ENCODE measurements at regions not wholly inside any gene's neighbourhood (a gene's known extent, or its start where the extent isn't known, plus 50 kb on each side); places are given as distances from the start of the nearest gene placed in this dataset.
"Not testable (repeated sequence)": the region's sequence is repeated elsewhere in the genome, so short reads cannot be mapped to it uniquely, and the experiment has no call there.

GRCh38 chr10:43998021-43998809 lies 349.5 kb upstream of the ZNF32 start:
- Histone ChIP-seq H3K9me3 (ENCODE audit: control insufficient read depth in 2 of 2, low read length in 2 of 2) (no peaks in the 10 kb centered on the region), H3K27me3 (ENCODE audit: control insufficient read depth in 2 of 2, insufficient read depth in 2 of 2, low read length in 2 of 2) (no peaks in the 10 kb centered on the region), H3K4me3 (ENCODE audit: low read length in 2 of 2) (no peak overlapping the region), H3K9ac (ENCODE audit: low read depth in 1 of 2, low read length in 2 of 2) (no peak overlapping the region), H3K4me1 (ENCODE audit: control insufficient read depth in 2 of 2, insufficient read depth in 2 of 2, low read length in 2 of 2) (no peaks in the 10 kb centered on the region), H3K27ac (ENCODE audit: low read depth in 2 of 2, low read length in 2 of 2) (no peak overlapping the region), H3K36me3 (ENCODE audit: control insufficient read depth in 2 of 2, insufficient read depth in 2 of 2, low read length in 2 of 2) (no peaks in the 10 kb centered on the region)

DNA sequence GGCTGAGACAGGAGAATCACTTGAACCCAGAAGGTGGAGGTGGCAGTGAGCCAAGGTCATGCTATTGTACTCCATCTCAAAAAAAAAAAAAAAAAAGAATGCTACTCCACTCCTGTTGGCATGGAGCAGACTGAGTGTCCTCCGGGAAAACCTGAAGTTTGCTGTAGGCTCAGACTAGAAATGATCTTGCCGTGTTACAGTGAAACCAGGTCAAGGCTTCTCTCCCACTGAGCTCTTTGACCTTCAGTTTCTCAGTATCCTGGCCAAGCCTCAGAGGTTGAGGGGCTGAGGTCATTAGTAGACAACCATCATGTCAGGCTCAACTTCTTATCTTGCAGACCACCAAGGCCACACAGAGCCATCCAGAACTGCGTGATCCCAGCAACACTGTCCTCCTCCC lies 348.6 kb upstream of the ZNF32 start:
- no peaks in the 10 kb centered on the region for H3K4me1 ChIP-seq (ENCODE audit: control insufficient read depth in 2 of 2, insufficient read depth in 2 of 2, low read length in 2 of 2)
- H3K27me3 ChIP-seq (ENCODE audit: control insufficient read depth in 2 of 2, insufficient read depth in 2 of 2, low read length in 2 of 2) = no peaks in the 10 kb centered on the region
- no peaks in the 10 kb centered on the region for H3K9me3 ChIP-seq (ENCODE audit: control insufficient read depth in 2 of 2, low read length in 2 of 2)
- no peak overlapping the region for H3K4me3 ChIP-seq (ENCODE audit: low read length in 2 of 2)
- no peaks in the 10 kb centered on the region for H3K36me3 ChIP-seq (ENCODE audit: control insufficient read depth in 2 of 2, insufficient read depth in 2 of 2, low read length in 2 of 2)
- H3K27ac ChIP-seq (ENCODE audit: low read depth in 2 of 2, low read length in 2 of 2) = no peak overlapping the region
- H3K9ac ChIP-seq (ENCODE audit: low read depth in 1 of 2, low read length in 2 of 2) = no peak overlapping the region

GRCh38 chr10:43994539-43994938 lies 345.9 kb upstream of the ZNF32 start:
- H3K4me3 ChIP-seq (ENCODE audit: low read length in 2 of 2) = no peak overlapping the region
- no peaks in the 10 kb centered on the region for H3K9me3 ChIP-seq (ENCODE audit: control insufficient read depth in 2 of 2, low read length in 2 of 2)
- H3K9ac ChIP-seq (ENCODE audit: low read depth in 1 of 2, low read length in 2 of 2) = no peak overlapping the region
- H3K36me3 ChIP-seq (ENCODE audit: control insufficient read depth in 2 of 2, insufficient read depth in 2 of 2, low read length in 2 of 2) = no peaks in the 10 kb centered on the region
- H3K27me3 ChIP-seq (ENCODE audit: control insufficient read depth in 2 of 2, insufficient read depth in 2 of 2, low read length in 2 of 2) = no peaks in the 10 kb centered on the region
- H3K4me1 ChIP-seq (ENCODE audit: control insufficient read depth in 2 of 2, insufficient read depth in 2 of 2, low read length in 2 of 2) = no peaks in the 10 kb centered on the region
- no peak overlapping the region for H3K27ac ChIP-seq (ENCODE audit: low read depth in 2 of 2, low read length in 2 of 2)

DNA sequence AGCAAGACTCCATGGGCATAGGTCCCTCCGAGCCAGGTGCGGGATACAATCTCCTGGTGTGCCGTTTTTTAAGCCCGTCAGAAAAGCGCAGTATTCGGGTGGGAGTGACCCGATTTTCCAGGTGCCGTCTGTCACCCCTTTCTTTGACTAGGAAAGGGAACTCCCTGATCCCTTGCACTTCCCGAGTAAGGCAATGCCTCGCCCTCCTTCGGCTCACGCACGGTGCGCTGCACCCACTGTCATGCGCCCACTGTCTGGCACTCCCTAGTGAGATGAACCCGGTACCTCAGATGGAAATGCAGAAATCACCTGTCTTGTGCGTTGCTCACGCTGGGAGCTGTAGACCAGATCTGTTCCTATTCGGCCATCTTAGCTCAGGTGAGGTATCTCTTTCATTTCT lies 344.1 kb upstream of the ZNF32 start:
- H3K27ac ChIP-seq (ENCODE audit: low read depth in 2 of 2, low read length in 2 of 2); H3K9ac ChIP-seq (ENCODE audit: low read depth in 1 of 2, low read length in 2 of 2): not testable (repeated sequence)

DNA sequence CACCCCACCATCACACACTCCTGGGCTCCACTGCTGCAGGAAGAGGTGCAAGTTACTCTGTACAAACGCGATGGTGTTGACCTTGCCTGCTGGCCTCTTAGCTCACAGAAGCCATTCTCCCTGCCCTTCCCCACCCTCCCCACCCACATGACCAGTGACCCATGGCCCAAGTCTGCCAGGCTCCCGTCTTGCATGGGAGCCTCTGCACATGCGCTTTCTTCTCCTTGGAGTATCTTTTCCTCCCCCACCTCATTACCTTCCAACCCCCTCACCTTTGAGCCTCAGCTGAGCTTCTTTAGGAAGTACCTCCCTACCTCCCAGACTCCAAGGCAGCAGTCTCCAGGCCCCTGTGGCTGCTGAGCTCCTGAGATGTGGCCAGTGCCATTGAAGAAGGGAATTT lies 337.7 kb upstream of the ZNF32 start:
- no peaks in the 10 kb centered on the region for H3K9me3 ChIP-seq (ENCODE audit: control insufficient read depth in 2 of 2, low read length in 2 of 2)
- H3K9ac ChIP-seq (ENCODE audit: low read depth in 1 of 2, low read length in 2 of 2) = no peak overlapping the region
- H3K27me3 ChIP-seq (ENCODE audit: control insufficient read depth in 2 of 2, insufficient read depth in 2 of 2, low read length in 2 of 2) = no peaks in the 10 kb centered on the region
- H3K36me3 ChIP-seq (ENCODE audit: control insufficient read depth in 2 of 2, insufficient read depth in 2 of 2, low read length in 2 of 2) = no peaks in the 10 kb centered on the region
- H3K4me3 ChIP-seq (ENCODE audit: low read length in 2 of 2) = no peak overlapping the region
- no peak overlapping the region for H3K27ac ChIP-seq (ENCODE audit: low read depth in 2 of 2, low read length in 2 of 2)
- no peaks in the 10 kb centered on the region for H3K4me1 ChIP-seq (ENCODE audit: control insufficient read depth in 2 of 2, insufficient read depth in 2 of 2, low read length in 2 of 2)

More for the DNA sequence above, 344.1 kb upstream of the ZNF32 start:
- not testable (repeated sequence) for H3K4me1 ChIP-seq (ENCODE audit: control insufficient read depth in 2 of 2, insufficient read depth in 2 of 2, low read length in 2 of 2); H3K4me3 ChIP-seq (ENCODE audit: low read length in 2 of 2); H3K9me3 ChIP-seq (ENCODE audit: control insufficient read depth in 2 of 2, low read length in 2 of 2); H3K36me3 ChIP-seq (ENCODE audit: control insufficient read depth in 2 of 2, insufficient read depth in 2 of 2, low read length in 2 of 2); H3K27me3 ChIP-seq (ENCODE audit: control insufficient read depth in 2 of 2, insufficient read depth in 2 of 2, low read length in 2 of 2)

GRCh38 chr10:43985941-43986340 lies 337.3 kb upstream of the ZNF32 start:
- Histone ChIP-seq H3K4me3 (ENCODE audit: low read length in 2 of 2) (no peak overlapping the region), H3K27ac (ENCODE audit: low read depth in 2 of 2, low read length in 2 of 2) (no peak overlapping the region), H3K36me3 (ENCODE audit: control insufficient read depth in 2 of 2, insufficient read depth in 2 of 2, low read length in 2 of 2) (no peaks in the 10 kb centered on the region), H3K9ac (ENCODE audit: low read depth in 1 of 2, low read length in 2 of 2) (no peak overlapping the region), H3K27me3 (ENCODE audit: control insufficient read depth in 2 of 2, insufficient read depth in 2 of 2, low read length in 2 of 2) (no peaks in the 10 kb centered on the region), H3K4me1 (ENCODE audit: control insufficient read depth in 2 of 2, insufficient read depth in 2 of 2, low read length in 2 of 2) (no peaks in the 10 kb centered on the region), H3K9me3 (ENCODE audit: control insufficient read depth in 2 of 2, low read length in 2 of 2) (no peaks in the 10 kb centered on the region)

DNA sequence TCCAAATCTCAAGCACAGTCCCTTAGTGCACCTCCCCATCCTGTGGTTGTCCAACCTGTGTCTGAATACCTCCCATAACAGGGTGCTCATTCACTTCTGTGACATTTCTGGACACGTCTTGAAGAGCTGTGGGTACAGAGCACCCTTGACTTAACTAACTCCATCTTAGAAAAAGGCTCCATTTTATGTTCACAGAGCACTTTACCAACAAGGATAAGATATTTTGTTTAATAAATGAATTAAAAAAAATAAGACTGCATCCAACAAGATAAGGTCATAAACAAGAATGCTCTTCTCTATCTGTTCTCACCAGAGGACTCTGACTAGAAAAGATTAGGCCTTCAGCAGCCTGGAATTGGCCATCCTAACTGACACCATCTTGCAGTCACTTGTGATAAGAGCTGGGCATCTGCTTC lies 335.2 kb upstream of the ZNF32 start:
- Histone ChIP-seq H3K9ac (ENCODE audit: low read depth in 1 of 2, low read length in 2 of 2) (no peak overlapping the region), H3K36me3 (ENCODE audit: control insufficient read depth in 2 of 2, insufficient read depth in 2 of 2, low read length in 2 of 2) (no peaks in the 10 kb centered on the region), H3K4me3 (ENCODE audit: low read length in 2 of 2) (no peak overlapping the region)

DNA sequence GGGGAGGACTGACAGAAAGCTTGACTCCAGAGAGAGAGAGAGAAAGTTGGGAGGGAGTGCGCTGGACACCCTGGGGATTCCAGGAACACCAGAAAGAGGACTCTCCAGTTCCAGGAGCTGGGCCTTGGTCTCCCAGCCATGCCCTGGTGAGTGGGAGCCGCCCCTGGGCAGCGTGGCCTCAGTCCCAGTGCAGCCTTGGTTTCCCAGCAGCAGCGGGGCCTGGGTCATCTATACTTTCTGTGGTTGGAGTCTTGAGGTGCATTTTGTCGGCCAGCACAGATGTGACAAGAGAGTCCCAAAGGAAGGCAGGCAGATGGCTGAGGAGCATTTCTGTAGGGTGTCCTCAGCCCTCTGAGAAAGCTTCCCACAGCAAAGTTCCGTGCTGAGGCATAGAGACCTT lies 334.7 kb upstream of the ZNF32 start:
- no peak overlapping the region for H3K27ac ChIP-seq (ENCODE audit: low read depth in 2 of 2, low read length in 2 of 2)

More for the DNA sequence above, 335.2 kb upstream of the ZNF32 start:
- no peaks in the 10 kb centered on the region for H3K9me3 ChIP-seq (ENCODE audit: control insufficient read depth in 2 of 2, low read length in 2 of 2)
- H3K27me3 ChIP-seq (ENCODE audit: control insufficient read depth in 2 of 2, insufficient read depth in 2 of 2, low read length in 2 of 2) = no peaks in the 10 kb centered on the region
- no peak overlapping the region for H3K27ac ChIP-seq (ENCODE audit: low read depth in 2 of 2, low read length in 2 of 2)
- H3K4me1 ChIP-seq (ENCODE audit: control insufficient read depth in 2 of 2, insufficient read depth in 2 of 2, low read length in 2 of 2) = no peaks in the 10 kb centered on the region

GRCh38 chr10:43982250-43982649 lies 333.6 kb upstream of the ZNF32 start:
- H3K4me1 ChIP-seq (ENCODE audit: control insufficient read depth in 2 of 2, insufficient read depth in 2 of 2, low read length in 2 of 2) = no peaks in the 10 kb centered on the region

More for the DNA sequence above, 334.7 kb upstream of the ZNF32 start:
- Histone ChIP-seq H3K4me1 (ENCODE audit: control insufficient read depth in 2 of 2, insufficient read depth in 2 of 2, low read length in 2 of 2) (no peaks in the 10 kb centered on the region), H3K36me3 (ENCODE audit: control insufficient read depth in 2 of 2, insufficient read depth in 2 of 2, low read length in 2 of 2) (no peaks in the 10 kb centered on the region), H3K27me3 (ENCODE audit: control insufficient read depth in 2 of 2, insufficient read depth in 2 of 2, low read length in 2 of 2) (no peaks in the 10 kb centered on the region), H3K9ac (ENCODE audit: low read depth in 1 of 2, low read length in 2 of 2) (no peak overlapping the region), H3K4me3 (ENCODE audit: low read length in 2 of 2) (no peak overlapping the region), H3K9me3 (ENCODE audit: control insufficient read depth in 2 of 2, low read length in 2 of 2) (no peaks in the 10 kb centered on the region)

DNA sequence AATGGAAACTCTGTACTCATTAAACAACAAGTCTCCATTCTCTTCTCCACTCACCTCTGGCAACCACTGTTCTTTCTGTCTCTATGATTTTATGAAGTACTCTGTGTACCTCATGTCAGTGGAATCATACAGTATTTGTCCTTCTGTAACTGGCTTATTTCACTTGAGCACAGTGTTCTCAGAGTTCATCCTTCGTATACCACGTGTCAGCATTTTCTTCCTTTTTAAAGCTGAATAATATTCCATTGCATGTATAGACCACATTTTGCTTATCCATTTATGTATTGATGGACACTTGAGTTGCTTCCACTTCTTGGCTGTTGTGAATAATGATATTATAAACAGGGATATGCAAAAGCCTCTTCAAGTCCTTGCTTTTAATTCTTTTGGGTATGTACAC lies 333.0 kb upstream of the ZNF32 start:
- Histone ChIP-seq H3K4me1 (ENCODE audit: control insufficient read depth in 2 of 2, insufficient read depth in 2 of 2, low read length in 2 of 2) (no peaks in the 10 kb centered on the region), H3K36me3 (ENCODE audit: control insufficient read depth in 2 of 2, insufficient read depth in 2 of 2, low read length in 2 of 2) (no peaks in the 10 kb centered on the region), H3K9ac (ENCODE audit: low read depth in 1 of 2, low read length in 2 of 2) (no peak overlapping the region), H3K27me3 (ENCODE audit: control insufficient read depth in 2 of 2, insufficient read depth in 2 of 2, low read length in 2 of 2) (no peaks in the 10 kb centered on the region), H3K9me3 (ENCODE audit: control insufficient read depth in 2 of 2, low read length in 2 of 2) (no peaks in the 10 kb centered on the region), H3K4me3 (ENCODE audit: low read length in 2 of 2) (no peak overlapping the region), H3K27ac (ENCODE audit: low read depth in 2 of 2, low read length in 2 of 2) (no peak overlapping the region)

More at GRCh38 chr10:43982250-43982649, 333.6 kb upstream of the ZNF32 start:
- no peaks in the 10 kb centered on the region for H3K9me3 ChIP-seq (ENCODE audit: control insufficient read depth in 2 of 2, low read length in 2 of 2)
- H3K27me3 ChIP-seq (ENCODE audit: control insufficient read depth in 2 of 2, insufficient read depth in 2 of 2, low read length in 2 of 2) = no peaks in the 10 kb centered on the region
- no peaks in the 10 kb centered on the region for H3K36me3 ChIP-seq (ENCODE audit: control insufficient read depth in 2 of 2, insufficient read depth in 2 of 2, low read length in 2 of 2)
- H3K9ac ChIP-seq (ENCODE audit: low read depth in 1 of 2, low read length in 2 of 2) = no peak overlapping the region
- no peak overlapping the region for H3K27ac ChIP-seq (ENCODE audit: low read depth in 2 of 2, low read length in 2 of 2)
- no peak overlapping the region for H3K4me3 ChIP-seq (ENCODE audit: low read length in 2 of 2)

All from mucosa of rectum (tissue), 2 donors.